ENCODE measurements at regions not wholly inside any gene's neighbourhood (a gene's known extent, or its start where the extent isn't known, plus 50 kb on each side); places are given as distances from the start of the nearest gene placed in this dataset.

DNA sequence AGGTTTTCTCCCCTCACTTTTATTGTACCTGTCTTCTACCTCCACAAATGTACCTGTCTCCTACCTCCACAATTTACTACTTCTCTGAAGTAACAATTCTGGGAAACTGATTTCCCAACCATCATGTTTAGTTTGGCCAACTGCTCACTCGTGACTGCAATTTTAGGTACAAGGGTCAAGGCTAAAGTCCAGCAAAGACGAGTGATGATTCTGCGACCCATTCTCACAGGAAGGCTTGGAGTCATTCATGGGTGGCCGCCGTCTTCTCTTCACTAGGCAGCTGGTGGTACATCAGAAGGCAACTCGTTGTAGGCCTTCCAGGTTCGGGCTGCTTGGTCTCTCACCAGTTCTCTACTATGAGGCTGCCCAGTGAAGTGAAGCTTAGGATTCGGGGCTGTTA, 483.8 kb upstream of the JARID2 start:
- H2AFZ ChIP-seq (ENCODE audit: low read depth): no peak overlapping the region
- H3K27me3 ChIP-seq (ENCODE audit: insufficient read depth): no peaks in the 10 kb centered on the region
- ChIA-PET CTCF (no interaction called here), POLR2A (no interaction called here)
- H3F3A ChIP-seq (replicated peaks; ENCODE audit: insufficient read depth): no peaks in the 10 kb centered on the region
- WGBS (ENCODE audit: low lambda C conversion rate): 69% methylated on average over 7 of the region's 8 CpGs
- no peaks in the 10 kb centered on the region for H3K79me2 ChIP-seq (ENCODE audit: insufficient read depth)
- no peaks in the 10 kb centered on the region for H4K20me1 ChIP-seq (ENCODE audit: insufficient read depth)
- H3K36me3 ChIP-seq (replicated peaks in 1 of 2; ENCODE audit: control insufficient read depth in 1 of 2, insufficient read depth in 2 of 2, low read length in 1 of 2): no peaks in the 10 kb centered on the region
- TF ChIP-seq RFX5 (IDR thresholded peaks at IDR 0.05; ENCODE audit: low read length) (no peak), MXI1 (IDR thresholded peaks at IDR 0.05; ENCODE audit: low read depth, low read length) (no peak), ELF1 (IDR thresholded peaks at IDR 0.05) (no peak), TCF12 (IDR thresholded peaks at IDR 0.05) (no peak), GATA2 (CRISPR knock-in tag; IDR thresholded peaks at IDR 0.05) (no peak), YY1 (IDR thresholded peaks at IDR 0.05; ENCODE audit: low read depth) (no peak), NFIC (IDR thresholded peaks at IDR 0.05; ENCODE audit: borderline replicate concordance) (no peak), FOXJ3 (CRISPR knock-in tag; IDR thresholded peaks at IDR 0.05) (no peak), MEF2A (IDR thresholded peaks at IDR 0.05; ENCODE audit: borderline replicate concordance, low read depth) (no peak), RXRA (IDR thresholded peaks at IDR 0.05; ENCODE audit: borderline replicate concordance, low read depth) (no peak), NRF1 (IDR thresholded peaks at IDR 0.05; ENCODE audit: low read depth, low read length) (no peak)
- TF ChIP-seq, protein P1, sequence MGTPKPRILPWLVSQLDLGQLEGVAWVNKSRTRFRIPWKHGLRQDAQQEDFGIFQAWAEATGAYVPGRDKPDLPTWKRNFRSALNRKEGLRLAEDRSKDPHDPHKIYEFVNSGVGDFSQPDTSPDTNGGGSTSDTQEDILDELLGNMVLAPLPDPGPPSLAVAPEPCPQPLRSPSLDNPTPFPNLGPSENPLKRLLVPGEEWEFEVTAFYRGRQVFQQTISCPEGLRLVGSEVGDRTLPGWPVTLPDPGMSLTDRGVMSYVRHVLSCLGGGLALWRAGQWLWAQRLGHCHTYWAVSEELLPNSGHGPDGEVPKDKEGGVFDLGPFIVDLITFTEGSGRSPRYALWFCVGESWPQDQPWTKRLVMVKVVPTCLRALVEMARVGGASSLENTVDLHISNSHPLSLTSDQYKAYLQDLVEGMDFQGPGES (IDR thresholded peaks at IDR 0.05; ENCODE audit: low read depth, low read length): no peak
- TF ChIP-seq, protein P2, sequence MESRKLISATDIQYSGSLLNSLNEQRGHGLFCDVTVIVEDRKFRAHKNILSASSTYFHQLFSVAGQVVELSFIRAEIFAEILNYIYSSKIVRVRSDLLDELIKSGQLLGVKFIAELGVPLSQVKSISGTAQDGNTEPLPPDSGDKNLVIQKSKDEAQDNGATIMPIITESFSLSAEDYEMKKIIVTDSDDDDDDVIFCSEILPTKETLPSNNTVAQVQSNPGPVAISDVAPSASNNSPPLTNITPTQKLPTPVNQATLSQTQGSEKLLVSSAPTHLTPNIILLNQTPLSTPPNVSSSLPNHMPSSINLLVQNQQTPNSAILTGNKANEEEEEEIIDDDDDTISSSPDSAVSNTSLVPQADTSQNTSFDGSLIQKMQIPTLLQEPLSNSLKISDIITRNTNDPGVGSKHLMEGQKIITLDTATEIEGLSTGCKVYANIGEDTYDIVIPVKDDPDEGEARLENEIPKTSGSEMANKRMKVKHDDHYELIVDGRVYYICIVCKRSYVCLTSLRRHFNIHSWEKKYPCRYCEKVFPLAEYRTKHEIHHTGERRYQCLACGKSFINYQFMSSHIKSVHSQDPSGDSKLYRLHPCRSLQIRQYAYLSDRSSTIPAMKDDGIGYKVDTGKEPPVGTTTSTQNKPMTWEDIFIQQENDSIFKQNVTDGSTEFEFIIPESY (IDR thresholded peaks at IDR 0.05; ENCODE audit: borderline replicate concordance, low read depth): no peak
- TF ChIP-seq, protein P3, sequence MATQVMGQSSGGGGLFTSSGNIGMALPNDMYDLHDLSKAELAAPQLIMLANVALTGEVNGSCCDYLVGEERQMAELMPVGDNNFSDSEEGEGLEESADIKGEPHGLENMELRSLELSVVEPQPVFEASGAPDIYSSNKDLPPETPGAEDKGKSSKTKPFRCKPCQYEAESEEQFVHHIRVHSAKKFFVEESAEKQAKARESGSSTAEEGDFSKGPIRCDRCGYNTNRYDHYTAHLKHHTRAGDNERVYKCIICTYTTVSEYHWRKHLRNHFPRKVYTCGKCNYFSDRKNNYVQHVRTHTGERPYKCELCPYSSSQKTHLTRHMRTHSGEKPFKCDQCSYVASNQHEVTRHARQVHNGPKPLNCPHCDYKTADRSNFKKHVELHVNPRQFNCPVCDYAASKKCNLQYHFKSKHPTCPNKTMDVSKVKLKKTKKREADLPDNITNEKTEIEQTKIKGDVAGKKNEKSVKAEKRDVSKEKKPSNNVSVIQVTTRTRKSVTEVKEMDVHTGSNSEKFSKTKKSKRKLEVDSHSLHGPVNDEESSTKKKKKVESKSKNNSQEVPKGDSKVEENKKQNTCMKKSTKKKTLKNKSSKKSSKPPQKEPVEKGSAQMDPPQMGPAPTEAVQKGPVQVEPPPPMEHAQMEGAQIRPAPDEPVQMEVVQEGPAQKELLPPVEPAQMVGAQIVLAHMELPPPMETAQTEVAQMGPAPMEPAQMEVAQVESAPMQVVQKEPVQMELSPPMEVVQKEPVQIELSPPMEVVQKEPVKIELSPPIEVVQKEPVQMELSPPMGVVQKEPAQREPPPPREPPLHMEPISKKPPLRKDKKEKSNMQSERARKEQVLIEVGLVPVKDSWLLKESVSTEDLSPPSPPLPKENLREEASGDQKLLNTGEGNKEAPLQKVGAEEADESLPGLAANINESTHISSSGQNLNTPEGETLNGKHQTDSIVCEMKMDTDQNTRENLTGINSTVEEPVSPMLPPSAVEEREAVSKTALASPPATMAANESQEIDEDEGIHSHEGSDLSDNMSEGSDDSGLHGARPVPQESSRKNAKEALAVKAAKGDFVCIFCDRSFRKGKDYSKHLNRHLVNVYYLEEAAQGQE (IDR thresholded peaks at IDR 0.05; ENCODE audit: low read depth, low read length): no peak
- TF ChIP-seq, protein P4, sequence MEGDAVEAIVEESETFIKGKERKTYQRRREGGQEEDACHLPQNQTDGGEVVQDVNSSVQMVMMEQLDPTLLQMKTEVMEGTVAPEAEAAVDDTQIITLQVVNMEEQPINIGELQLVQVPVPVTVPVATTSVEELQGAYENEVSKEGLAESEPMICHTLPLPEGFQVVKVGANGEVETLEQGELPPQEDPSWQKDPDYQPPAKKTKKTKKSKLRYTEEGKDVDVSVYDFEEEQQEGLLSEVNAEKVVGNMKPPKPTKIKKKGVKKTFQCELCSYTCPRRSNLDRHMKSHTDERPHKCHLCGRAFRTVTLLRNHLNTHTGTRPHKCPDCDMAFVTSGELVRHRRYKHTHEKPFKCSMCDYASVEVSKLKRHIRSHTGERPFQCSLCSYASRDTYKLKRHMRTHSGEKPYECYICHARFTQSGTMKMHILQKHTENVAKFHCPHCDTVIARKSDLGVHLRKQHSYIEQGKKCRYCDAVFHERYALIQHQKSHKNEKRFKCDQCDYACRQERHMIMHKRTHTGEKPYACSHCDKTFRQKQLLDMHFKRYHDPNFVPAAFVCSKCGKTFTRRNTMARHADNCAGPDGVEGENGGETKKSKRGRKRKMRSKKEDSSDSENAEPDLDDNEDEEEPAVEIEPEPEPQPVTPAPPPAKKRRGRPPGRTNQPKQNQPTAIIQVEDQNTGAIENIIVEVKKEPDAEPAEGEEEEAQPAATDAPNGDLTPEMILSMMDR (IDR thresholded peaks at IDR 0.05): no peak
- peaks cover 0 to 4% of the 10 kb centered on the region in 2 experiments; a peak in 1 of 4 replicates for H3K4me1 ChIP-seq (ENCODE audit: control insufficient read depth in 1 of 2, insufficient read depth in 2 of 2, low read depth in 1 of 2, low read length in 1 of 2)
- no peak overlapping the region for H3K4me3 ChIP-seq (ENCODE audit: low read depth in 2 of 2, low read length in 1 of 2)
- H3K9me2 ChIP-seq: no peaks in the 10 kb centered on the region
- no peaks in the 10 kb centered on the region for H3K9me3 ChIP-seq
- no peak overlapping the region for H3K27ac ChIP-seq (ENCODE audit: low read depth in 2 of 2, low read length in 1 of 2)
- no peak overlapping the region for H3K4me2 ChIP-seq
- DNase-seq: no peak
- no peak overlapping the region for H3K9ac ChIP-seq

All from SK-N-SH (cell line).